ENCODE measurements at regions not wholly inside any gene's neighbourhood (a gene's known extent, or its start where the extent isn't known, plus 50 kb on each side); places are given as distances from the start of the nearest gene placed in this dataset.
"Not testable (repeated sequence)": the region's sequence is repeated elsewhere in the genome, so short reads cannot be mapped to it uniquely, and the experiment has no call there.

DNA sequence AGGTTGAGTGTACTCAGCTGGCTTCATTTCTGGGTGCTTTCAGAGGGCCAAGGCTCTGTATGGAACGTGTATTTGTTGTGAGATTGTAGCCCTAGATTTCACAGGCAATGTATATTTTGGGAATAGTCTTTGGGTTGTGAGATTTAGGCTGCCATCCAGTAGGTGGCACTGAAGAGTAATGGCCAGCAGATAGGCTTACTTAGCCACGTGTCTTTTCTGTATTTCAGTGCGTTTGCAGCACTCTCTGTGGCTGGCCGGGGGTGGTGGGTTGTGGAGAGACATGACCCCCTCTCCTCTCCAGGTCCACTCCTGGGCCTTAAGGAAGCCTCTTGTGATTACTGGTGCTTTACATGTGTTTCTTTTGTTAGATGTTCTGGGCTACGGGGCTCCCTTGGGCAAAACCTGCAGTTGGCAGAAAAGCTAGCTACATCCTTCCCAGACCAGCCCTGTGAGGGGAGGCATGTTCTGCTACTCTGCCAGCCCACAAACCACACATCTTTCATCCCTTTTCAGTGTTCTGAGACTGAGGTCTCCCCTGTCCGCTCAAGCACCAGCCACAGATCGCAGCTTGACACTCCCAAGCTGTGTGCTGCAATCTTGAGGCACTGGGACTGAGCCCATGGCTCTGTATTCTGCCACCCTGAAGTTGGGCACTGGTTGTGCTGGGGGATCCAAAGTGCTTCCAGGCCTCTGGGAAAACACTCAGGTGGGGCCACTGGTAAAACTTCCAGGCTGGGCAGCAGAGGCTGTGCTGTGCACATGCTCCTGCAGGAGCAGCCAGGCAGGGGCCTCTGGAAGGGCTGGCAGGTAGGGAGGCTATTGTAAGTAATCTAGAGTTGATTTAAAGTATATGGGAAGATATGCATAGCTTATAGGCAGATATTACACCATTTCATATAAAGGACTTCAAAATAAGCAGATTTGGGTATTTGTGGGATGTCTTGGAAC, 1096.8 kb upstream of the PCDH20 start:
- DNase-seq, result no peak

DNA sequence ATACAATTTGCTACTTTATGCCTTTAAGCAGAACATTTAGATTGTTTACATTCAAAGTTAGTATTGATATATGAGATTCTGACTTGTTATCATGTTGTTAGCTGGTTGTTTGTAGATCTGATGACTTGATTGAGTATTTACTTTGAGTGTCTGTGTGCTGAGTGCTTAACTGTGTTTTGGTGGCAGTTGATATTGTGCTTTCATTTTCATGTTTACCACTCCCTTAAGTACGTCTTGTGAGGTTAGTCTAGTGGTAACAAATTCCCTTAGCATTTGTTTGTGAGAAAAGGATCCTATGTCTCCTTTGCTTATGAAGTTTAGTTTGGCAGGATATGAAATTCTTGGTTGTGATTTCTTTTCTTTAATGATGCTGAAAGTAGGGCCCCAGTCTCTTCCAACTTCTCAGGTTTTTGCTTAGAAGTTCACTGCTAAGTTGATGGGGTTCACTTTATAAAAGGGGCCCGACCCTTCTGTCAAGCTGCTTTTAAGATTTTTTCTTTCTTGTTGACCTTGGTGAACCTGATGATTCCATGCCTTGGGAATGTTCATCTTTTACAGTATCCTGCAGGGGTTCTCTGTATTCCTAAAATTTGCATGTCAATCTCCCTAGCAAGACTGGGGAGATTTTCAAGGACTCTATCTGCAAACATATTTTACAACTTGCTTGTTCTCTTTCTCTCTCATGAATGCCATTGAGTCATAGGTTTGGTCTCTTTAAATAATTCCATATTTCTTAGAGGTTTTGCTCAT, 1095.4 kb upstream of the PCDH20 start:
- DNase-seq, result peak; percentile 19

- DNase-seq, result no peak
Observed at GRCh38 chr13:62502588-62502987, 1086.9 kb upstream of the PCDH20 start.

GRCh38 chr13:62489731-62490130, 1074.1 kb upstream of the PCDH20 start:
- no peak for DNase-seq

- DNase-seq, result no peak
Observed at GRCh38 chr13:62483774-62484173, 1068.1 kb upstream of the PCDH20 start.

DNA sequence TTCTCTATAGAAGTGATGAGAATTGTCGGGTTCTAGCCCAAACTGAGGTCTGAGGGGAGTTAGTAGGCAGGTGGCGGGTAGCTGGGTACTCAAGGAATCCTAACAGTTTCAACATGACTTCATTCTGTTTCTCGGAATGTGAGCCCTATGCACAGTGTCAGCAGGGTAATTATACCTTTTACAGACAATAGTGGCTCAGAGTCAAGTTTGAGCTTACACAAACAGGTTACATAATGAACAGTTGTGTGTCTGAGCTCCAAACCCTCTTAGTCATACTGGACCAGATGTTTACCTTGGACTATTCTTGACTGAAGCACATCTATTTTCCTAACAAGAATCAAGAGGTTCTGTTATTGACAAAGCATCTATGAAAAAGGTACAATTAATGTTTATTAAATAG, 1066.7 kb upstream of the PCDH20 start:
- DNase-seq, result peak; percentile 51

DNA sequence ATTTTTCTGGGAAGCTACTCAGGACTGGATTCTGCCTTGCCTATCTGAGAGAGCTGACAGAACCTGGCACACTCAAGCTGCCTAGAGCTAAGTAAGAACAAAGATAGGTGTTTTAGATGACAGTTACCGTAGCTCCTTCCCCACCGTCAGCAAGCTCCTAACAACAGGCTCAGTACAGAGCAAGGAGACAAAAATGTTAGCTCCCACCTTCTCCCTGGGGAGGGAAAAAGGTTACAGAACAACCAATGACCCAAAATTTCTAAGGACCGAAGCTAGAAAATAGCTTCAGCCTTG, 1058.2 kb upstream of the PCDH20 start:
- DNase-seq, result no peak

GRCh38 chr13:62473190-62473943, 1057.7 kb upstream of the PCDH20 start:
- no peak for DNase-seq

- DNase-seq, result no peak
Observed at GRCh38 chr13:62453761-62454160, 1038.1 kb upstream of the PCDH20 start.

- DNase-seq, result no peak
Observed at GRCh38 chr13:62450759-62451158, 1035.1 kb upstream of the PCDH20 start.

DNA sequence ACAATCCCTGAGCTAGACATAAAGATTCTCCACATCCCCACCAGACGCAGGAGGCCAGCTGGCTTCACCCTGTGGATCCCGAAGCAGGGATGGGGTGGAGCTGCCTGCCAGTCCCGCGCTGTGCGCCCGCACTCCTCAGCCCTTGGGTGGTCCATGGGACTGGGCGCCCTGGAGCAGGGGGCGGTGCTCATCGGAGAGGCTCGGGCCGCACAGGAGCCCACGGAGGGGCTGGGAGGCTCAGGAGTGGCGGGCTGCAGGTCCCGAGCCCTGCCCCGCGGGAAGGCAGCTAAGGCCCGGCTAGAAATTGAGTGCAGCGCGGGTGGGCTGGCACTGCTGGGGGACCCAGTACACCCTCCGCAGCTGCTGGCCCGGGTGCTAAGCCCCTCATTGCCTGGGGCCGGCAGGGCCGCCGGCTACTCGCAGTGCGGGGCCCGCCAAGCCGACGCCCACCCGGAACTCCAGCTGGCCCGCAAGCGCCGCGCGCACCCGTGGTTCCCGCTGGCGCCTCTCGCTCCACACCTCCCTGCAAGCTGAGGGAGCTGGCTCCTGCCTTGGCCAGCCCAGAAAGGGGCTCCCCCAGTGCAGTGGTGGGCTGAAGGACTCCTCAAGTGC, 1032.2 kb upstream of the PCDH20 start:
- DNase-seq, result not testable (repeated sequence)

DNA sequence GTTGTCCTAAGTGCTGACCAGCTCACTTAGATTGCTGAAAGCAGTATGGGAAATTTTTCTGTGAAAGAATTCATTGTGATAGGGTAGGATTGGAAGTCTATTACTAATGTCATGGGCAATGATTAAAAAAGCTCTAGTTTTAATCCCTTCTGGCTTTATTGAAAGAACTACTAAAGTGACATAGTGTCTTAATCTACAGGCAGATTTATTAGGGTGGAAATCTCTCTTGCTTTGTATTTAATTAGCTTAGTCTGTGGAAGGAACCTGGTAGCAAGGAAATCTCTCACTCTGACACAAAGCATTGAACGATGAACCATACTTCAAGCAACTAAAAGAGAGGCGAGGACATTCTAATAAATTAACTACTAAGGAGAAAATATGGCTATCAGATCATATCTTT, 1029.2 kb upstream of the PCDH20 start:
- no peak for DNase-seq

- DNase-seq, result no peak
Observed at GRCh38 chr13:62434081-62434480, 1018.4 kb upstream of the PCDH20 start.

DNA sequence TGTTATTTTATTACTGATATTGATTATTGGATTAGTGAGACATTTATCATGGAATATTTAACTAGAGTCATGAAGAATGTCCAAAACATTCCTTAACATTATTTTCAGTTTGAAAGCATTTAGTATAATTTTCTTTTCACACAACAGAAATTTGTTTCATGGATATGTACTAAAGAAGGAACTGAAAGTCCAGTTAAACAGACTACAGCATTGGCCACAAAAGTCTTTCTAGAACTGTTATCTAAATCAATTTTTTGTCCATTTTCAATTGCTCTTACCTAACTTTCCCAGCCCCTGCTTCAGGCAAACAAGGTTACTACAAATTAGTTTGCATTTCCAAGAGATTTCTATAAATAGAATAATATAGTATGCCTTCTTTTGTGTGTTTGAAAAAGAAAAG, 1018.0 kb upstream of the PCDH20 start:
- no peak for DNase-seq

GRCh38 chr13:62432906-62433305, 1017.3 kb upstream of the PCDH20 start:
- no peak for DNase-seq

DNA sequence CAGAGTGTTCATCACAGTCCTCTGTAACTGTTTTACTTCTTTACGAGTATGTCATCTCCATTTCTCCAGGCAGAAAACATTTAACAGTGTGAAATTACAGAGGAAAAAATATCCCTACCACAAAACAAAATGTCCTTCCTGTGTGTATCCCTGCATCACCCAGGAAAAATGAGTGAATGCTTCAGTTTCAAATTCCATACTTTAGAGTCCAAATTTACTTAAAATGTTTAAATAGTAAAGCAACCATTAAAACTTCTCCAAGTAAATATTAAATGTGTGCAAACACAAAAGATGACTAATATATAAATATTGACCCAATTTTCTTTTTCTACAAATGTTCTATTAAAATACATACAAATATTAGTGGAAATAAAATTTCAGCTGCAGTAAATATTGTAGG, 1016.6 kb upstream of the PCDH20 start:
- no peak for DNase-seq

DNA sequence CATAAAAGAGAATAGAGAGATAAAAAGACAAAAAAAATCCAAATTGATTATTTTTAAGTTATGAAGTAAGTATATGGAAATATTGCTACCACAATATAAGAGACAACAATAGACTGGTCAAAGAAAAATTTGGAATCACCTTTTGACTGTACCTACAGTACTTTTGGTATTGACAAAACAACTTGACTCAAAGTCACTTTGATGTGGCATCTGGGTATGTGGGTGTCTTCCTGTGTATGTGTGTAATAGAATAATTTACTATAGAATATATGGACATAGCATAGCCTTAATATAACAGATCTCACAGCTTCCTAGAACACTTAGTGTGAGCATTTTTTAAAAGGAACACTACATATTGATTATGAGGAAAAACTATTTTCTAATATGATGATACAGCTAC, 1016.2 kb upstream of the PCDH20 start:
- DNase-seq, result no peak

DNA sequence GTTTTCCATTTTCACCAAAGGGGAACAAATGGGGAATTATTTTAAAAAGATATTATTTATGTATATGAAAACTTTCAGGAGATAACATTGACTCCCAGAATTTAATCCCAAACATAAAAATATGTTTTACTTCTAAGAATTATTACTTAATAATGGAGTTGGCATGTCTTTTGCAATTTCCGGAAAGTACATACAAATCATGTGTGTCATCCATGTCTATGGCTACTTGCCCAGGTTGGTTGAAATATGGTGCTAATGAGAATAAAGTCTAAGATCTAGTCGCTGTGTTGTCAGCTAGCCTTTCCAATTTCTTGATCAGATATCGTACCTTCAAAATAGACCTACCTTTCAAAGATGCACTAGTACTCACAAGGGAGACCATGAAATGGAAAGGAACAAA, 1003.2 kb upstream of the PCDH20 start:
- no peak for DNase-seq

DNA sequence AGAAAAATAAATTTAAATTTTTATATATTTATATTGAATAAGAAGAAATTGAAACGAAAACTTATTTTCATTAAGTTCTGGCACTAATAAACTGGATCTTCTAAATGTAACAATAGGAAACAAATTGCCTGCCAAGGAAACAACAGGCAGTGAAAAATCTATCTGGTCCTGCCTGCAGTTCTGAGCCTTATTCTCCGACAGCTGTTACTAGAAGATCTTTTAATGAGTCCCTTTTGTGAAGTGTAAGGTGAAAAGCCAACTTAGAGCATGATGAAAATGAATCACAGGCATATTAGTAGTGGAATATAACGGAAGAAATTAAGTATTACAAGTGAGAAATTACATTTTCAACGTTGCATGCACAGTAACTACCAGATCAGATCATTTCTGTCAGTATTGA, 1002.7 kb upstream of the PCDH20 start:
- DNase-seq, result no peak

GRCh38 chr13:62407871-62408270, 992.2 kb upstream of the PCDH20 start:
- DNase-seq, result no peak

GRCh38 chr13:62388515-62388914, 972.9 kb upstream of the PCDH20 start:
- DNase-seq, result no peak

GRCh38 chr13:62387647-62388046, 972.0 kb upstream of the PCDH20 start:
- DNase-seq, result no peak

DNA sequence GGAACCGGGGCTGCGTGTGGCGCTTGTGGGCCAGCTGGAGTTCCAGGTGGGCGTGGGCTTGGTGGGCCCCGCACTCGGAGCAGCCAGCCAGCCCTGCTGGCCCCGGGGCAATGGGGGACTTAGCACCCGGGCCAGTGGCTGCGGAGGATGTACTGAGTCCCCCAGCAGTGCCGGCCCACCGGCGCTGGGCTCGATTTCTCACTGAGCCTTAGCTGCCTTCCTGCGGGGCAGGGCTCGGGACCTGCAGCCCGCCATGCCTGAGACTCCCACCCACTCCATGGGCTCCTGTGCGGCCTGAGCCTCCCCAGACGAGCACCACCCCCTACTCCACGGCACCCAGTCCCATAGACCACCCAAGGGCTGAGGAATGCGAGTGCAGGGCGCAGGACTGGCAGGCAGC, 963.6 kb upstream of the PCDH20 start:
- not testable (repeated sequence) for DNase-seq
